SK-N-SH (cell line): ENCODE measurements at regions not wholly inside any gene's neighbourhood (a gene's known extent, or its start where the extent isn't known, plus 50 kb on each side); places are given as distances from the start of the nearest gene placed in this dataset.

Source experiments
- CTCF ChIA-PET: fragments of 300-600, 350-600 bp; formaldehyde crosslinking; extraction: SDS; loops from one replicate; lab custom pipeline; 2021; lab: Yijun Ruan, JAX
- POLR2A ChIA-PET: fragments of 350-600 bp; sonication (Branson Sonifier 250); formaldehyde crosslinking; extraction: SDS; loops from one replicate; lab custom pipeline; 2020; ENCODE audit warnings: antibody characterized with exemption, inconsistent platforms; lab: Yijun Ruan, JAX
- DNase-seq: peaks from one replicate; pipeline ENCODE4 v3.0.0; 2012
- H2AFZ ChIP-seq: fragments of 200-600 bp; sonication (generic); 2 replicates; pipeline ENCODE4 v1.8.1; 2016; ENCODE audit warnings: antibody characterized with exemption, mild to moderate bottlenecking, low read depth
- H3F3A ChIP-seq: fragments of 200-600 bp; sonication (generic); replicated peaks from 2 replicates; pipeline ENCODE3; 2016; ENCODE audit warnings: antibody characterized with exemption, mild to moderate bottlenecking; ENCODE audit not compliant: insufficient read depth
- H3K27ac ChIP-seq, 2 experiments: fragments of 200-500 bp in 1 of 2; fragments of 200-600 bp in 1 of 2; sonication (Bioruptor generic) in 1 of 2; sonication (generic), shearing (Covaris generic) in 1 of 2; 2 replicates each; pipeline versions ENCODE4 v1.5.1 to v1.6.1; 2014 to 2016; ENCODE audit warnings: low read depth in 2 of 2, inconsistent platforms in 1 of 2, low read length in 1 of 2, mild to moderate bottlenecking in 1 of 2, mixed read lengths in 1 of 2
- H3K27me3 ChIP-seq: fragments of 200-600 bp; sonication (generic), shearing (Covaris generic); 2 replicates; pipeline ENCODE4 v1.6.1; 2016; ENCODE audit warnings: mixed run types; ENCODE audit not compliant: insufficient read depth
- H3K36me3 ChIP-seq, 2 experiments: fragments of 200-500 bp in 1 of 2; fragments of 200-600 bp in 1 of 2; sonication (Bioruptor generic) in 1 of 2; sonication (generic) in 1 of 2; replicated peaks in 1 of 2; 2 replicates each; pipeline versions ENCODE3 to v1.5.1; 2014 to 2016; ENCODE audit warnings: low read length in 1 of 2, mild to moderate bottlenecking in 1 of 2; ENCODE audit not compliant: insufficient read depth in 2 of 2, control insufficient read depth in 1 of 2
- H3K4me1 ChIP-seq, 2 experiments: fragments of 200-500 bp in 1 of 2; fragments of 200-600 bp in 1 of 2; sonication (Bioruptor generic) in 1 of 2; sonication (generic), shearing (Covaris generic) in 1 of 2; 2 replicates each; pipeline versions ENCODE4 v1.5.1 to v1.6.1; 2014 to 2016; ENCODE audit warnings: low read depth in 1 of 2, low read length in 1 of 2, mixed run types in 1 of 2; ENCODE audit not compliant: insufficient read depth in 2 of 2, control insufficient read depth in 1 of 2
- H3K4me2 ChIP-seq: fragments of 200-600 bp; sonication (generic), shearing (Covaris generic); 2 replicates; pipeline ENCODE4 v1.6.1; 2017; ENCODE audit warnings: mixed run types
- H3K4me3 ChIP-seq, 2 experiments: fragments of 200-500 bp in 1 of 2; fragments of 200-600 bp in 1 of 2; sonication (Bioruptor generic) in 1 of 2; sonication (generic), shearing (Covaris generic) in 1 of 2; 2 replicates each; pipeline versions ENCODE4 v1.5.1 to v1.8.1; 2014 to 2016; ENCODE audit warnings: low read depth in 2 of 2, inconsistent platforms in 1 of 2, low read length in 1 of 2, mild to moderate bottlenecking in 1 of 2, mixed read lengths in 1 of 2, moderate library complexity in 1 of 2
- H3K79me2 ChIP-seq: fragments of 200-600 bp; sonication (generic); 2 replicates; pipeline ENCODE4 v1.8.1; 2017; ENCODE audit warnings: mild to moderate bottlenecking; ENCODE audit not compliant: insufficient read depth
- H3K9ac ChIP-seq: fragments of 200-600 bp; sonication (generic); 2 replicates; pipeline ENCODE4 v1.6.1; 2017; ENCODE audit warnings: mixed run types
- H3K9me2 ChIP-seq: fragments of 200-600 bp; sonication (generic); 2 replicates; pipeline ENCODE4 v1.6.1; 2017; ENCODE audit warnings: mixed run types
- H3K9me3 ChIP-seq: fragments of 200-600 bp; sonication (generic); 2 replicates; pipeline ENCODE4 v1.6.1; 2017; ENCODE audit warnings: mixed run types, mild to moderate bottlenecking, moderate library complexity
- H4K20me1 ChIP-seq: fragments of 200-600 bp; sonication (generic); 2 replicates; pipeline ENCODE4 v1.6.1; 2017; ENCODE audit warnings: mild to moderate bottlenecking, mixed run types; ENCODE audit not compliant: insufficient read depth
- CHD2 ChIP-seq: fragments of 150-350 bp; IDR thresholded peaks from 2 replicates; pipeline ENCODE4 v1.6.1; 2018; ENCODE audit warnings: low read length; ENCODE audit not compliant: partially characterized antibody
- EZH2phosphoT487 ChIP-seq: fragments of 200-600 bp; sonication (generic); IDR thresholded peaks from 2 replicates; pipeline ENCODE4 v1.6.1; 2017; ENCODE audit warnings: low read depth, mixed run types, mild to moderate bottlenecking, antibody characterized with exemption, moderate library complexity, borderline replicate concordance
- FOXJ3 ChIP-seq: sonication (generic); formaldehyde crosslinking; IDR thresholded peaks from 2 replicates; pipeline ENCODE4 v1.5.1; 2020; ENCODE audit warnings: mild to moderate bottlenecking, missing genetic modification reagents
- JUND ChIP-seq: IDR thresholded peaks from 2 replicates; pipeline ENCODE4 v1.4.0; 2012
- RAD21 ChIP-seq: IDR thresholded peaks from 2 replicates; pipeline ENCODE4 v1.6.1; 2012; ENCODE audit warnings: mild to moderate bottlenecking, low read length
- RFX5 ChIP-seq: IDR thresholded peaks from 2 replicates; pipeline ENCODE4 v1.6.1; 2012; ENCODE audit warnings: mild to moderate bottlenecking, improper control_type of control experiment, low read length
- SIN3A ChIP-seq: IDR thresholded peaks from 2 replicates; pipeline ENCODE4 v1.6.1; 2012; ENCODE audit warnings: low read depth, mild to moderate bottlenecking, low read length, moderate library complexity, borderline replicate concordance
- TAF1 ChIP-seq: IDR thresholded peaks from 2 replicates; pipeline ENCODE4 v1.6.1; 2012; ENCODE audit warnings: low read depth, mild to moderate bottlenecking, low read length, moderate library complexity, borderline replicate concordance
- TCF12 ChIP-seq: IDR thresholded peaks from 2 replicates; pipeline ENCODE4 v1.4.0; 2012
- YY1 ChIP-seq: IDR thresholded peaks from 2 replicates; pipeline ENCODE4 v1.4.0; 2012; ENCODE audit warnings: low read depth, mild to moderate bottlenecking
- WGBS: methylation state at CpG from one replicate; pipeline ENCODE4 v1.1.6; 2017; ENCODE audit warnings: low lambda C conversion rate; 5-methylcytosine and 5-hydroxymethylcytosine counted together
- TF ChIP-seq, protein P1 (sequence below): IDR thresholded peaks from 2 replicates; pipeline ENCODE4 v1.4.0; 2012; ENCODE audit warnings: low read depth, borderline replicate concordance
- TF ChIP-seq, protein P2 (sequence below): IDR thresholded peaks from 2 replicates; pipeline ENCODE4; 2012
- TF ChIP-seq, protein P3 (sequence below): IDR thresholded peaks from 2 replicates; pipeline ENCODE4 v1.6.1; 2012; ENCODE audit warnings: mild to moderate bottlenecking, low read depth, low read length, moderate library complexity
- TF ChIP-seq, protein P4 (sequence below): IDR thresholded peaks from 2 replicates; pipeline ENCODE4 v1.4.0; 2012; ENCODE audit warnings: low read depth
- TF ChIP-seq, protein P5 (sequence below): fragments of 200-600 bp; sonication (generic); IDR thresholded peaks from 2 replicates; pipeline ENCODE4 v1.6.1; 2017; ENCODE audit warnings: antibody characterized with exemption, mild to moderate bottlenecking, moderate library complexity

DNA sequence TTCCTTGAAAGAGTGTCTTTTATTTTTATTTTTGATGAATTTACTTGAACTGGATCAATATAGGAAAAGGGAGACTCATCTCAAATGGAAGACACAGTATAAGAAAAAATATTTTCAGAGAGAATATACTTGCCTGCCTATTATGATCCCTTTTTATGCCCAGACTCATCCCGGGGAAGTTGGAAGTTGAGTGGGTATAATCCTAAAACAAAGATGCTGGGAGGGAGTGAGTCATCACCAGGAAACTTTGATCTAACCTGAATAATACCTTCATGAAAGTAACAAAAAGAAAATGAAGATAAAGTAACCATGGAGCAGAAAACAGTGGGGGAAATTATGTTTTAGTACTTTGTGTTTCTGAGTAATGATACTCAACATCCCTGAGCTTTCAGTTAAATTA lies 1514.0 kb downstream of the FAM181B start:
- H3K4me1 ChIP-seq, result no peaks in the 10 kb centered on the region
- TF ChIP-seq, protein P1, sequence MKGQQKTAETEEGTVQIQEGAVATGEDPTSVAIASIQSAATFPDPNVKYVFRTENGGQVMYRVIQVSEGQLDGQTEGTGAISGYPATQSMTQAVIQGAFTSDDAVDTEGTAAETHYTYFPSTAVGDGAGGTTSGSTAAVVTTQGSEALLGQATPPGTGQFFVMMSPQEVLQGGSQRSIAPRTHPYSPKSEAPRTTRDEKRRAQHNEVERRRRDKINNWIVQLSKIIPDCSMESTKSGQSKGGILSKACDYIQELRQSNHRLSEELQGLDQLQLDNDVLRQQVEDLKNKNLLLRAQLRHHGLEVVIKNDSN, result no peak
- TF ChIP-seq FOXJ3 (CRISPR knock-in tag) (no peak), EZH2phosphoT487 (no peak), CHD2 (no peak), RFX5 (no peak), YY1 (no peak), RAD21 (no peak), JUND (no peak), TAF1 (no peak), SIN3A (no peak), TCF12 (no peak)
- TF ChIP-seq, protein P2, sequence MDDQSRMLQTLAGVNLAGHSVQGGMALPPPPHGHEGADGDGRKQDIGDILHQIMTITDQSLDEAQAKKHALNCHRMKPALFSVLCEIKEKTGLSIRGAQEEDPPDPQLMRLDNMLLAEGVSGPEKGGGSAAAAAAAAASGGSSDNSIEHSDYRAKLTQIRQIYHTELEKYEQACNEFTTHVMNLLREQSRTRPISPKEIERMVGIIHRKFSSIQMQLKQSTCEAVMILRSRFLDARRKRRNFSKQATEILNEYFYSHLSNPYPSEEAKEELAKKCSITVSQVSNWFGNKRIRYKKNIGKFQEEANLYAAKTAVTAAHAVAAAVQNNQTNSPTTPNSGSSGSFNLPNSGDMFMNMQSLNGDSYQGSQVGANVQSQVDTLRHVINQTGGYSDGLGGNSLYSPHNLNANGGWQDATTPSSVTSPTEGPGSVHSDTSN, result no peak
- TF ChIP-seq, protein P3, sequence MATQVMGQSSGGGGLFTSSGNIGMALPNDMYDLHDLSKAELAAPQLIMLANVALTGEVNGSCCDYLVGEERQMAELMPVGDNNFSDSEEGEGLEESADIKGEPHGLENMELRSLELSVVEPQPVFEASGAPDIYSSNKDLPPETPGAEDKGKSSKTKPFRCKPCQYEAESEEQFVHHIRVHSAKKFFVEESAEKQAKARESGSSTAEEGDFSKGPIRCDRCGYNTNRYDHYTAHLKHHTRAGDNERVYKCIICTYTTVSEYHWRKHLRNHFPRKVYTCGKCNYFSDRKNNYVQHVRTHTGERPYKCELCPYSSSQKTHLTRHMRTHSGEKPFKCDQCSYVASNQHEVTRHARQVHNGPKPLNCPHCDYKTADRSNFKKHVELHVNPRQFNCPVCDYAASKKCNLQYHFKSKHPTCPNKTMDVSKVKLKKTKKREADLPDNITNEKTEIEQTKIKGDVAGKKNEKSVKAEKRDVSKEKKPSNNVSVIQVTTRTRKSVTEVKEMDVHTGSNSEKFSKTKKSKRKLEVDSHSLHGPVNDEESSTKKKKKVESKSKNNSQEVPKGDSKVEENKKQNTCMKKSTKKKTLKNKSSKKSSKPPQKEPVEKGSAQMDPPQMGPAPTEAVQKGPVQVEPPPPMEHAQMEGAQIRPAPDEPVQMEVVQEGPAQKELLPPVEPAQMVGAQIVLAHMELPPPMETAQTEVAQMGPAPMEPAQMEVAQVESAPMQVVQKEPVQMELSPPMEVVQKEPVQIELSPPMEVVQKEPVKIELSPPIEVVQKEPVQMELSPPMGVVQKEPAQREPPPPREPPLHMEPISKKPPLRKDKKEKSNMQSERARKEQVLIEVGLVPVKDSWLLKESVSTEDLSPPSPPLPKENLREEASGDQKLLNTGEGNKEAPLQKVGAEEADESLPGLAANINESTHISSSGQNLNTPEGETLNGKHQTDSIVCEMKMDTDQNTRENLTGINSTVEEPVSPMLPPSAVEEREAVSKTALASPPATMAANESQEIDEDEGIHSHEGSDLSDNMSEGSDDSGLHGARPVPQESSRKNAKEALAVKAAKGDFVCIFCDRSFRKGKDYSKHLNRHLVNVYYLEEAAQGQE, result no peak
- TF ChIP-seq, protein P4, sequence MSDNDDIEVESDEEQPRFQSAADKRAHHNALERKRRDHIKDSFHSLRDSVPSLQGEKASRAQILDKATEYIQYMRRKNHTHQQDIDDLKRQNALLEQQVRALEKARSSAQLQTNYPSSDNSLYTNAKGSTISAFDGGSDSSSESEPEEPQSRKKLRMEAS, result no peak
- TF ChIP-seq, protein P5, sequence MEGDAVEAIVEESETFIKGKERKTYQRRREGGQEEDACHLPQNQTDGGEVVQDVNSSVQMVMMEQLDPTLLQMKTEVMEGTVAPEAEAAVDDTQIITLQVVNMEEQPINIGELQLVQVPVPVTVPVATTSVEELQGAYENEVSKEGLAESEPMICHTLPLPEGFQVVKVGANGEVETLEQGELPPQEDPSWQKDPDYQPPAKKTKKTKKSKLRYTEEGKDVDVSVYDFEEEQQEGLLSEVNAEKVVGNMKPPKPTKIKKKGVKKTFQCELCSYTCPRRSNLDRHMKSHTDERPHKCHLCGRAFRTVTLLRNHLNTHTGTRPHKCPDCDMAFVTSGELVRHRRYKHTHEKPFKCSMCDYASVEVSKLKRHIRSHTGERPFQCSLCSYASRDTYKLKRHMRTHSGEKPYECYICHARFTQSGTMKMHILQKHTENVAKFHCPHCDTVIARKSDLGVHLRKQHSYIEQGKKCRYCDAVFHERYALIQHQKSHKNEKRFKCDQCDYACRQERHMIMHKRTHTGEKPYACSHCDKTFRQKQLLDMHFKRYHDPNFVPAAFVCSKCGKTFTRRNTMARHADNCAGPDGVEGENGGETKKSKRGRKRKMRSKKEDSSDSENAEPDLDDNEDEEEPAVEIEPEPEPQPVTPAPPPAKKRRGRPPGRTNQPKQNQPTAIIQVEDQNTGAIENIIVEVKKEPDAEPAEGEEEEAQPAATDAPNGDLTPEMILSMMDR, result no peak
- TF ChIP-seq, all 33 proteins: peak for 0
- POLR2A ChIA-PET, result no interaction called here
- H3F3A ChIP-seq, result no peaks in the 10 kb centered on the region
- H4K20me1 ChIP-seq, result no peaks in the 10 kb centered on the region
- no peaks in the 10 kb centered on the region for H3K9me3 ChIP-seq
- 26% methylated on average over 1 of the region's 1 CpG for WGBS
- CTCF ChIA-PET, result no interaction called here
- no peak for DNase-seq
- H3K27me3 ChIP-seq, result no peaks in the 10 kb centered on the region
- no peak overlapping the region for H3K27ac ChIP-seq
- H3K9me2 ChIP-seq, result no peaks in the 10 kb centered on the region
- H3K36me3 ChIP-seq, result no peaks in the 10 kb centered on the region
- H3K9ac ChIP-seq, result no peak overlapping the region
- H3K79me2 ChIP-seq, result no peaks in the 10 kb centered on the region
- H3K4me3 ChIP-seq, result no peak overlapping the region
- H2AFZ ChIP-seq, result no peak overlapping the region
- no peak overlapping the region for H3K4me2 ChIP-seq
